GM19397 (cell line): ENCODE measurements at regions not wholly inside any gene's neighbourhood (a gene's known extent, or its start where the extent isn't known, plus 50 kb on each side); places are given as distances from the start of the nearest gene placed in this dataset.

Experiments
- ATAC-seq: cut with Tn5 transposase; IDR thresholded peaks from one replicate; pipeline ENCODE4 v1.9.1; 2021; ENCODE audit warnings: mild to moderate bottlenecking, moderate library complexity; ENCODE audit not compliant: unreplicated experiment

DNA sequence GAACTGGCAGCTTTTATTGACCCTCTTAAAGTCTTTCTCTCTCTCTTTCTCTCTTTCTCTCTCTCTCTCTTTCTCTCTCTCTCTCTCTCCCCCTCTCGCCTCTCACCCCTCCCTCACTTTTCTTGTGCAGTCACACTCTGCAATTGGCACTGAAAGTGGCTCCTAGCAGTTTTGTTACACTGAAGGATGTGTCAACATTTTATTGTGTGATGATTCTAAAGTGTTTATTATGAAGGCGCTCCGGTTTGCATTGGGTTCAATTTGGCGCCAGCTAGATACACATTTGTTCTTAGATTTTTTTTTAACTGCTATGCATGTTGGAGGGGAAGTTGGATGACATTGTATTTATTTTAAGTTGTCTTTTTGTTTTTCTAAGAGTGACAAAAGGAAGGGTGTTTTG, 64.0 kb upstream of the CHRM3 start:
- no peak for ATAC-seq

DNA sequence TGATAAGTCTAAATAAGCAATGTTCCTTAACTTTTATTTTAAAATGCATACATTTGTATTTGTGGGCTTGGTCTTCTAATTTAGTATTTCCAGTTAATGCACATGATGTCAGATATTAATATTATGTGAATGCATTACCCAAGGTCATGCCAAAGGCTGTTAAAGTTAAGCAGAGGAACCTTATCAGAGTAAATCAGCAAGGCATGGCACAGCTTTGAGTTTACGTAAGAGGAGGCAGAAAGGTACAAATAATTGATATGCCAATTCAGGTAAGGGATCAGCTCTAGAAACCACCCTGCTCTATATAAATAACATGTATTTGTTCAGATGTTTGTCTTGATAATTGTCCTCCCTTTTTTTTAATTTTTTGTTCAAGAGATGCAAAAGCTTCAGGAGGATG, 64.5 kb upstream of the CHRM3 start:
- ATAC-seq: no peak

DNA sequence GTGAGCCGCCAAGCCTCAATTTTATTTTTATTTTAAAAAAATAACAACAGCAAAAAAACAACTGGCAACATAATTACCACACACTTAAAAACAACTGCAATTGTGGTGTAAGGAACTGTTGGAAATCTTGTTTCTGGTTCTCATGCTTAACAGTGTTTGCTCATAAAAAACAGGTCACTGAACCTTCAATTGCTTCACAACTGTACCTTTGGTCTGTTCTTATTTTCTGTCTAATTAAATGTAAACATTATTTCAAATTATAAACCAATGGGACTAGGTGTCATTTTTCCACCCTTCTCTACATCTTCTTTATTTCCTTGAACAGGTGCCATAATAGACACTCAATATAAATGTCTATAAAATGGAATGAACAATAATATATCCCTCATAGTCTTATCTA, 68.4 kb upstream of the CHRM3 start:
- no peak for ATAC-seq

DNA sequence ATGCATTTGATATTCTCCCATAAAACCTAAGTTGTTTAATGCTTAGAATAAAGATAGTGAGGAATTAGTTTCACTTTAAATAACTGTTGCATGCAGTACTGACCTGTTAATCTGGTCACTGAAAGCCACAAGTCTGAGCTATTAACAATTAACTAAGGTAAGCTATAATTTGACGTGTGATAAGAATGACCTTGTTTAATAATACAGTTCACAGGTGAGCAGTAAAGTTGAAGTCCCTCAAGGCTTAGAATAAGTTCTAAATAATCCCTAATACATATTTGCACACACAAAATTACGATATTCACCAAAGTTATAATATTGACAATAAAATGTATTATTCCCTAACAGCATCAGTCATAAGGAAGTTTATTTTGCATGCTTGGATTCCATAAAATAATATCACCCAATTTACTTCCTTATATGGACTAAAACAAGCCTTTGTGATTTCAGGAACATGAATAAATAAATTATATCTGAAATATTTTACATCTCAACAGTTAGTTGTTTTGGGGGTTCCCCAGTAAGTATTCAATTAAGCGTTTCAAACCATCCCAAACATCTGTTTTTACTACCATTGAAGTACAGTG, 70.6 kb upstream of the CHRM3 start:
- ATAC-seq: no peak

DNA sequence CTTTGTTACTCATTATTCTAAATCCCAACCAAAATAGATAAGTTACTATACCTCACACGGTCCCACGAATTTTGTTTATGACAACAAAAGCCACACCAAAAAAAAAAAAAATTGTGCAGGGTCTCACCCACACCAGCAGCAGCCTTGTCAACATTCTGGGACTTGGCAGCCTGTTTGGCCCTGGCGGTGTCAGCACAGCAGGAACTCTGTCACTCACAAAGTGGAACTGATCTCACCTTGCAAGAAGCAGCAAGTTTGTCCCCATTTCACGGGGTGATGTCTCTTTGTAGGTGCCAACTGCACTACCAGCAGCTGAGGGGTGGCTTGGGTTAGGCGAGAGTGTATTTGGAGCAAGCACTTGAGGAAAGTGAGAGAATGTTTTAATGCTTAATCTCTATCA, 75.0 kb upstream of the CHRM3 start:
- no peak for ATAC-seq

DNA sequence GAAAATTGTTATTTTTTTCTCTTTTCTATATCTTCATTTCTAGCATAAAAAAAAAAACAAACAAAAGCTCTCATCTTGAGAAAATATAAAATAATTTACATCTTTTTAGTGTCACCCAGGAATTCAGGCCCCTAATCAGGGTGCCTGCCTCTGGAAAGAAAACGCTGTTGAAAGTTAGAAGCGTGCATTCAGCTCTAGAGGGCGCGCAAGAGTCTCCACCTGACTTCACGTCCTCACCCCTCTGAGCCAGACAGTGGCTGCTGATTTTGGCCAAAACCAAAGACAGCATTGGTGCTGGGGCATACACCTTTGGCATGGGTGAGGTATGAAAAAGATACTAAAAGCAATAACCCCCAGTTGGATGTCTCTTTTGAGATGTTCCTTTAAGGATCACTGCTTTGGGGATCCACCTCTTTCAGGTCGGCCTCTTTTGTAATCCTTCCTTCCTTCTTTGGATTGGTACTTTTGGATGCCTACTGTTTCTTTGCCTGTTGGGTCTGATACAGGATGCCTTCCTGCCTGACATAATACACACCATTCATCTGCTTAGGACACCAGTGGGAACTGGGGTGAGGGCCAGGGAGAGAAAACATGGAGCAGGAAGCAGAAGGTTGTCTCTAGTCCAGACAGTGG, 77.6 kb upstream of the CHRM3 start:
- ATAC-seq: no peak

DNA sequence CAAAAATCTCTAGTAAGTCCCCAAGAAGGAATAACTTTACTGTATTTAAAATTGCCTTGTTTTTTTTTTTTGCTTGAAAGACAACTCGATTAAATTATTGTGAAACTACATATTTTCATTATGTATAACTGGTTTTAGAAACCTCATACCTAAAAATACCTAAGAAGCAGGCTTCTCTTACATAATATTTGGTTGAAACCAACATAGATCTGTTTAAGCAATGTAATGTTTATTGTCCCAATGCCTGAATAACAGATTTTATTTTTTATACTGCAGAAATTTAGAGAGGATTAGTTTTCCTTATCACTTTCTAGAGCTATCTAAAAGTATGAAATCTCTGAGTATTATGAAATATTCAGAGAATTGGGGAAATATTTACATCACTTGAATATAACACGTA, 78.5 kb upstream of the CHRM3 start:
- no peak for ATAC-seq

DNA sequence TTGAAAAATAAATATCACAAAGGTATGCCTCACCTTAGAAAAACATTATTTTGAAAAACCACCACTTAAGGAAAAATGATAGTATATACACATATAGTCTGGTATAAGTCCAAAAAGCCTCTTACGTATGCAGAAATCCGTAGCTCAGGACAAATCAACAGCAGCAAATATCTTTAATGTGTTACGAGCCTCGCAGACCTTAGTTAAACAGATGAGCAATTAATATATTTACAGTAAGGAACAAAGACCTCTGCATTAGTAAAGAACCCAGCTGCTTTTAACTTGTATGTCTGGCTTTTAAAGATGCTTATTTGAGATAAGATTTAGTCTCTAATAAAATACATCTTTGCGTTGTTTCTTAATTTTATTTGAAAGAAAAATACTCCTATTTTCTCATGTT, 79.9 kb upstream of the CHRM3 start:
- ATAC-seq: no peak

DNA sequence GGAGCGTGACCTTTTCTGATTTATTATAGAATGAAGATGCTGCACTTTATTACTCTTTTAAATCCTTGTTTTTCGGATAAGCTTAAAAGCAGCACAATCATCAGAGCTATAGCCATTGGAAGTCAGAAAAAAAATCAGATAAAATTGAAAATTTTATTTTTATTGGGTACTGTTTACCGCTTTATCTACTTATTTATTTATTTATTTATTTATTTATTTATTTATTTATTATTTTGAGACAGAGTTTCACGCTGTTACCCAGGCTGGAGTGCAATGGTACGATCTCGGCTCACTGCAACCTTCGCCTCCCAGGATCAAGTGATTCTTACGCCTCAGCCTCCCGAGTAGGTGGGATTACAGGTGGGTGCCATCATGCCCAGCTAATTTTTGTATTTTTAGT, 83.1 kb upstream of the CHRM3 start:
- ATAC-seq: no peak

DNA sequence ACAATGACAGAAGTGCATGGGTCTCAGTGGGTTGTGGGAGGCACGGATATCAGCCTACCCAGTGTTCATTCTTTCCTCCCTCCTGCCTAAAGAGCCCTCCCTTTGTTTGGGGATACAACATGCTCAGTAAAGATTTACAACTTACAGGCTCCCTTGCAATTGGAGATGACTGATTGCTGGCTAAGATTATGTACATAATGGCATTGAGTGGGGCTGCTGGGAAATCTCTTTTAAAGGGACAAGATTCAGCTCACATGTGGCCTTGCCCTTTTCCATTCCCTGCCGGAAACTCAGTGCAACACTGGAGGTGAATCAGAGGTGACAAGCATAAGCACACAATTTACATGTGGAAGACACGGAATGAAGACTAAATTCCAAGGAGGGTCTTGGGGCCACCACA, 83.7 kb upstream of the CHRM3 start:
- ATAC-seq: no peak

DNA sequence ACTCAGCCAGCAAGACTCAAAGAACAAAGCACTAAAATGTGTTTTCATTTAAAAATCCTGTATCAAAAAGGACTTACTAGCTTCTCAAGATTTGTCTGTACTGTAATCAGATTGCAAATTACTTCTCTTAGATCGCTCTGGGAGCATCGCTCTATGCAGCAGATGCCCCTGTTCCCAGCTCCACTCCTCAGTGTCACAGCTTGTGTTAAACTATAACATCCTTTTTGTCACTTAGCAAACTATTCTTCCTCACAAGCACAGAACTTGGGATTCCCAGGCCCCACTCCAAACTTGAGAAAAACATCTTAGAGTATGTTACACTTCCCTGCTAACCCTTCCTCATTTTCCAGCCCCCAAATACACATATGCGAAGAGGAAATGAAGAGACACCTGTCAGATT, 85.1 kb upstream of the CHRM3 start:
- no peak for ATAC-seq

DNA sequence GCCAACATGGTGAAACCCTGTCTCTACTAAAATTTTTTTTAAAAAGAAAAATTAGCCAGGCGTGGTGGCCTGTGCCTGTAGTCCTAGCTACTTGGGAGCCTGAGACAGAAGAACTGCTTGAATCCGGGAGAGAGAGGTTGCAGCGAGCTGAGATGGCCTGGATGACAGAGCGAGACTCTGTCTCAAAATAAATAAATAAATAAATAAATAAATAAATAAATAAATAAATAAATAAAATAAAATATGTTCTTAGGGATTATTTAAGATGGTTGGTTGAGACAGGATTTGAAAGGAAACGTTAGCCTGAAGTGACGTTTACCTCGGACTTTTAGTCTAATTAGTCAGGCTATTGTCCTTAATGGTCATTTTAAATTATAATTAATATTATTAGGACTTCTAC, 88.5 kb upstream of the CHRM3 start:
- ATAC-seq: no peak

DNA sequence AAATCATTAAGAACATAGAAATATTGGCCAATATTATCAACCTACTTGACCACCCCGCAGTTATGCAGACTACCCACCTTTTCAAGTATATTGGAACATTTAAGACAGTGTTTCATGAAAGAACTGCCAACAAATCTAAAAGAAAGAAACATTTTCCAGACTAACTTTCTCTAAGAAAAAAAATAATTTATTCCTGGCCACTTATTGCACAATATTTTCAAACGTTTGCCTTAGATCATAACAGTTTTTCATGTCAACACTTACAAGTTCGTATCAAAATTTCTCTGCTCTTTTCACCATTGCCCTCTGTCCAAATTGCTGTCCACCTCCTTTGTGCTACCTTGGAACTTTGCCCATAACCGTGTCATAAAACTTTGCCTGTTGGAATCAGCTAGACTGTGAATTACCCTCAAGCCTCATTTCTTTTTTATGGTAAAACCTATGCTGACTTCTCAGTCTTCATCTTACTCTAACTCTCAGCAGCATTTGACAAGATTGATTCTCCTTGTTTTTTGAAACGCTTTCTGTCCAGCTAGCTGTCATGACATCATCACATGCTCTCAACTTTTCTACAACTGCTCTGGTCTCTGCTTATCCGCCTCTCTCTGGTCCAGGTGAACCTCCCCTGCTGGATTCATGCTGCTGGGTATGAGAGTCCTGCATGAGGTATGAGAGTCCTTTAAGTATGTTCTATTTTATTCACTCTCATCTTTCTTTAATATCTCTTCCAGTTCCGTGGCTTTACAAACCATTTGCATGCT, 92.8 kb upstream of the CHRM3 start:
- ATAC-seq: no peak

DNA sequence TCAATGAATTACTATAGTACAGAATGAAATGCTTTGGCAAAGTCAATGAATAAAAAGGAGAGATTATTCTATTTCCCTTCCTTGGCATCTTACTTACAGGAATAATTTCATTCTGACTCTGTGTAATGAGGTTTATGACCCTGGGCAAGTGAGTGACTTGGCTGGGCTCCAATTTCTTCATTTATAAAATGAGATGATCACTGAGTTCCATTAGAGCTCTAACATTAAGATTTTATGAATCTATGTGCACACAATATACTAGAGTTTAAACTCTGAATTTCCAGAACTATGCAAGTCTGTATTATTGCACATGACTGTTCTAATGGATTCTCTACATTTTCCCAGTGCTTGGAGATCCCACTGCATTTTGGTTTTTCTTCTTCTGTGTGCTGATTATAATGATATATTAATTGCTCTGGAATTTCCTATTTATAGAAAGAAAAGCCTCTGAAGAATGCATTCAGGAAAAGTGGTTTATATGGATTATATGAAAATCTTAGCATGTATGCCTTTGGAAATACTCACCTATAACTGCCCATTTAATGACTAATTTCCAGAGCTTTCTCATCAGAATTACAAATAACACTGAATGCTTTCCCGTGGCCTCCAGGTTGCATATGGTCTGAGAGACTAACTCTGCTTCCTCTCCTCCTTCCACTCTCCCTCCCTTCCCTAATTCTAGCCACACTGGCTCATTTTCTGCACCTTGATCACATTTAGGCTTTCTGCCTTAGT, 97.4 kb upstream of the CHRM3 start:
- ATAC-seq: no peak

DNA sequence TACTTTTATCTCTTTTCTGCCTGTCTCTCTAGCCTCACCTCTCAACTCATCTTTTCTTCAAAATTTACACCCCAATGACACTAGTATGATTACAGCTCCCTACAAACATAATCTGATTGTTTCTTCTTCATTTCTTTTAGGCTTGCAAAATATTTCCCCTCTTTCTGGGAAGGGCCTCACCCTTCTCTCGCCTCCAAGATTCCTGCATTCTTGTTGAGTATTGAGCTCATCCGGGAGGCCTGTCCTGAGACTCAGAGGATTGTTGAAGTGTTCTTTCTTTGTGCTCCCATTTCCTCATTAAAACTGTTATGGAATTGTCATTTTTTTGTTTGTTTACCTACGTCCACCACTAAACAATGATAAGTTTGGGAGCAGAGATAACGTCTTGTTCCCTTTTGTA, 99.1 kb upstream of the CHRM3 start:
- ATAC-seq: no peak

DNA sequence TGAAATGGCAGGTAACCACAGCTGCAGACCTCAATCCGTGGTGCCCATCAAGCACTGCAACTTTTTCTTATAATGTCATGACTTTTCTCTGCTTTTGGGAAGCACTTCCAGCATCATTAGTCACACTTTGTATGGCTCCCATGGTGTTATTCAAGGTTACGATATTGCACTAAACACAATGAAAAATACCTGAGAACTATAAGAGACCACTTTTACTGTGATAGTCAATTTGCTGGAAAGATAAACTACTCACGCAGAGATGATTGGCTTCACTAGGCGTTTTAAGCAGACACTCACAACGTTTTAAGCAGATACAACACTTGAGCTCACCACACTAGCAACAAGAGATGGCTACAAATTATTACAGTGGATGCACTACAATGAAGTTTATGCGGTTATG, 103.2 kb upstream of the CHRM3 start:
- ATAC-seq: no peak

DNA sequence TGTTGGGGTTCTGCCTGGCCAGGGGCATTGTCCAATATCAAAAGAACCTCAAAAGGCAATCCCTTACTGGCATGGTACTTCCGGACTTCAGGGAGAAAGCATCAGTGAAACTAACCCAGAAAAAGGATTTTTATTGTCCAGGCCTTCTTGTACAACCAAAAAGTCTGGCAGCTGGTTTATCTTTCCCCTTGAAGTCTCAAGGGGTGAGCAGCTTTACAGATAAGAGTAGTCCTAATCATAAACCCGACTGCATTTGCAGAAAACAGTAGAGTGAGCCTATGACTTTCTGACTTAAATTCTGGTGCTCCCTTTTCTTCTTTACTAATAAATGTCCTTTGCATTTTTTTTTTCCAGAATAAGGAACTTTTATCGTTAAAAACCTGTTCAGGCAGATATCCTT, 104.0 kb upstream of the CHRM3 start:
- ATAC-seq: no peak

DNA sequence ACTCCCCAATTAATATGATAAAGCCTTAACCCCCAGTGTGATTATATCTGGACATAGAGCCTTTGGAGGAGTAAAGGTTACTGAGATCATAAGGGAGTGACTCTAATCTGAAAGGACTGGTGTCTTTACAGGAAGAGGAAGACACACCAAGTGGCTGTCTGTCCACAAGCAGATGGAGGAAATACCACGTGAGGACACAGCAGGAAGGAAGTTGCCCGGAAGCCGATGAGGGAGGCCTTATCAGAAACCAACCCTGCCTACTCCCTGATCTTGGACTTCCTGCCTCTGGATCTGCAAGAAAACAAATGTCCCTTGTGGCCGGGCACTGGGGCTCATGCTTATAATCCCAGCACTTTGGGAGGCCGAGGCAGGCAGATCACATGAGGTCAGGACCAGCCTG, 110.3 kb upstream of the CHRM3 start:
- ATAC-seq: no peak

DNA sequence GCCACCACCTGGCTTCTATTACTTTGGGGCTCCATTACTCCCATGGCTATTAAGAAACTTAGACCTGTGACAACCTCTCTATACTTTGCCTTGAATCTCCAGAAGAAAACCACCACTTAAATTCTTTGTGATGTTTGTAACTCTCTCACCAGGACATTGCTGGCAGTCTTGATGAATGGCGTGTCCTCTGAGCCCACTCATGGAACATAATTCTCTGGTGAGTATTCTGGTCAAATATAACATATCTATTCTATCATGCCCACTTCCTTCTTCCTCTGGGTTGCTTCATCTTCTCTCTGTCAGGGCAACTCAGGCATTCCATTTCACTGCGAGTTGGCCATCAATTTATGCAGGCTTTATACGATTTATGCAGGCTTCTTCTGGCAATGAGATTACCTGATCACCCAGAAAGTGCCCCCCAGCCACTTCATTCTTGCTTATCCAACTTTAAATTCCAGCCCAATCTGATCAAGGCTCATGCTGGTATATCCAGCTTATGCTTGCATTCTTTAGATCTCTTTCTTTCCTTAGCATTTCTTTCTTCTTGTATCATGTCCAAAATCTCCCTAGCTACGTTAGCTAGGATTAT, 112.0 kb upstream of the CHRM3 start:
- no peak for ATAC-seq

DNA sequence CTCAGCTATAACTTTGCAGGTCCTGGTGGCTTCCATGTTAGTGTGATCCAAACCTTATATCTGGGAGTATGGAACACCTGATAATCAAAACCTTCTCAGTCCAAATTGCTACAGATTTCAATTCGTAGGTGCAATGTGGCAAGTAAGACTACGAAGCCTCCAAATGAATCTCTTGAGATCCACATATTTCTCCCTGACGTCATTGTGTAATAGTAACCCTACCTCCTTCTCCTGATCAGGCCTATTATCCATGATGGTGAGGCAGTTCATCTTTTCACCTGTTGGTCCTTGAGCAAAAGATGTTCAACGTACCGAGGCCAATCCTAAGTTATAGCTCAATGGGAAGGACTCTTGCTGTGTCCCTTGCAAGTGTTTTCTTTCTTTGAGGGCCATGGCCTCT, 115.9 kb upstream of the CHRM3 start:
- ATAC-seq: no peak

DNA sequence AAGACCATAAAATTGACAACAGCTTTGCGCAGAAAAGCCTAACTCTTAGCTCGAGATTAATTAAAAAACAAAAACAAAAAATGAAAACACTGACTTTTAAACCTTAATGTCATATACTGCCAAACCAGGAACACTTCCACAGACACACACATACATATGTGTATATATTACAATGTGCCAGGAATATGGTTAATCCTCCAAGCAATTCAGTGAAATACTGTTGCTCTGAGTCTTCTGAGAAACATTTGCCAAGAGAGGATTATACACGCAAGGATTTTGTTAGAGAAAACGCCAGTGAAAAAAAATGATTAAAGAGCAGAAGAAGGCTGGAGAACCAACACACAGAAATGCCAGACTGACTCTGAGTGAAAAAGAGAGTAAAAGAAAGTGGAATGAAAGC, 116.7 kb upstream of the CHRM3 start:
- ATAC-seq: no peak

DNA sequence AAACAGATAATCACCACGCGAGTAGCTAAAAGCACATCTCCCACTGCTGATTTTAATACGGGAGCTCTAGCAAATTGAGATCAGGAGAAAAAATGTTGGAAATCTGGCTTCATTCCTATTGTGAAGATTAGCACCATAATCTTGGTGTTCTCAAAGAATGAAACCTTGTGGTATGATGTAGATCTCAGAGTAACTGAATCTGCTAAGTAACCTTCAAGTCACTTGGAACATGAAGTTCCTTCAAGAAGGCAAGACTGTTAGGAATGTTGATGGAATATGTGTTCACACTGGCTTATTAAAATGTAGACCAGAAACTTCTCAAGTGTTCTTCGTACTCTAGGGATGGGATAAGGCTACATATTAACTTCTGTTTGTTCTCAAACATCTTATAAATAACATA, 117.4 kb upstream of the CHRM3 start:
- no peak for ATAC-seq
